HG03571 (cell line): ENCODE measurements at regions not wholly inside any gene's neighbourhood (a gene's known extent, or its start where the extent isn't known, plus 50 kb on each side); places are given as distances from the start of the nearest gene placed in this dataset.

Experiments
- ATAC-seq: cut with Tn5 transposase; IDR thresholded peaks from one replicate; pipeline ENCODE4 v1.9.1; 2021; ENCODE audit not compliant: unreplicated experiment

DNA sequence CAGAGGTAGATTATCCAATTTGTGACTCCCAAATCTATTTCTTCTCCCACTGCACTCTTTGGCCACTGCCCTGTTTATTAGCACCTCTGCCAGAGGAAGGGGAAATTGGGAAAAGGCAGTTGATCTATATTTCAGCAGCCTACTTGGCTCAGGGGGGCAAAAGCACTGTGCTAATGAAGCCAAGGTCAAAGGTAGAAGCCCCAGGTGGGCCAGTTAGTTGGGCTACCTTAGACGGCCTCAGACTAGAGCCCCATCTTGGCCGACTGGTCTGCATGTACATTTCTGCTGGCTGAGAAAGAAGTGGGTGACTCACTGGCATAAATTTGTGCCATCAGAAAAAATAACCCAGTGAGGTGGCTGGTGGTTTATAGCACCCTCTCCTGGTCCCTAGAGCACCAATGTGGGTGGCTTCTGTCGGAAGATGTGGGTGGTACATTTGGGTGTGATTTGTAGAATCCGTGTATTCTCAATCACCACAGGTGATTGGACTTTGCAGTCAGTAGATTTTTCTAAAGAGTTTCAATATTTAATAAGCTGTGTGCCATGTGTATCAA, 293.3 kb upstream of the MKI67 start:
- no peak for ATAC-seq

DNA sequence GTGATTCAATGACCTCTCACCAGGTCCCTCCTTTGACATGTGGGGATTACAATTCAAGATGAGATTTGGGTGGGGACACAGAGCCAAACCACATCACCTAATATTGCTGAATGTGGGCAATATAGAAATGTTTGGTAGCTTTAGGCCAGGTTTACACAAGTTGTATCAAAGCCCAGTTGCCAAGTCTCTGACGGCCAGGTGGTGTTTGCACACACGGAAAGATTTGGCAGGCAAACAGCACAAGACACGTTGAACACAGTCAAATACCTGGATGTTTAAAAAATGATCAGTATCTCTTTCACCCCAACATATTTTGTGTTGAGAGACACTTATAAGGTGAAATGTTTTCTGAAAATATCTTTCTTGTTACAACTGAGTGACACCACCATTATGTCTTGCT, 294.4 kb upstream of the MKI67 start:
- ATAC-seq = no peak

DNA sequence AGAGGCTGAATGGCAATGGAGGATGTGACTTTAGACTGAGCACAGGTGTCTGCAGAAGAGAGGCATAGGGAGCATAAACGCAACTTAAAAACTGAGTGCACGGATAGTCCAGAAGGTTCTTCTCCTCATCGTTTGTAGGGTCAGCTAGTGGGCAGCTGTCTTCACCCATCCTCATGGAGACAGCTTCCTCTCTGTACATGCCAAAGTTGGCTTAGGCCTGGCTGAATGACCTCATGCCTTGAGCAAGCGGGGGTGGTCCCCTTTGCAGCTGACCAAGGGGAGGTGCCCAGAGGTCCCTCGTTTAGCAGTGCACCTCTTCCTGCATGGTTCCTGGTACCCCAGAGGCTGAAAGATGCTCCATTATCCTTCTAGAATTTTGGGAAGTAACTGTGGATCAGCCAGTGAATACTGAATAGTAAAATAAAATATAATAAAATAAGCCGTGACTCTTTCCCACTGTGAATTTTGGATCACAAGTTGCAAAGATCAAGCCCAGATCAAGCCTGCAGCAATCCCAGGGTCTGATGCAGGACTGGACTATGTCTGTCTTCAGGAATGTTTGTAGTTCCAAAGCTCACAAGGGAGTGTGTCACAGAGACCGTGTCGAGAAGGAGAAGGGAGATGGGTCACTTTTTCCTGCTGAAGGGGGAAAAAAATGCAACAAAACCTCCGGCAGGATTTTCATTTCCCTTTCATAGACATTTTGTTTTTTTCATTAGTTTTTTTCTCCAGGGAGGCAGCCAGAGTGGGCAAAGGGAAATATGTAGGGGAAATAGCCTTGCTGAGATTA, 295.3 kb upstream of the MKI67 start:
- no peak for ATAC-seq

DNA sequence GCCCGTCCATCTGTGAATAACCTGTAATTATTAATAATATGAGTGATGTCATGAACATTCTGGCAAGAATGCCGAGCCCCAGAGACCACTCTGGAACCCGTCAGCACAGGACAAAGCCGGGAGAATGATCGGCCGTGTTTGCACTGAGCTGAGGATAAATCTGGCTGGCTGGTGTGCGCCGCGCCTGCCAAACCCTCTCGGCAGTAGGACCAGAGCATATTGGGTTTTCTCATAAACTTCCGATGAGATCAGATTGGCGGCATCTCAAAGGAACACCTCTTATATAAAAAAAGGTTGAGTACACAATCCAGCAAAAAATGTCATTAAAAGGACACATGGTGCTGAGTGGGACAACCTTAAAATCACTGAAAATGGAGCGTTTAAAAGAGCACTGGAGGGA, 296.0 kb upstream of the MKI67 start:
- no peak for ATAC-seq

DNA sequence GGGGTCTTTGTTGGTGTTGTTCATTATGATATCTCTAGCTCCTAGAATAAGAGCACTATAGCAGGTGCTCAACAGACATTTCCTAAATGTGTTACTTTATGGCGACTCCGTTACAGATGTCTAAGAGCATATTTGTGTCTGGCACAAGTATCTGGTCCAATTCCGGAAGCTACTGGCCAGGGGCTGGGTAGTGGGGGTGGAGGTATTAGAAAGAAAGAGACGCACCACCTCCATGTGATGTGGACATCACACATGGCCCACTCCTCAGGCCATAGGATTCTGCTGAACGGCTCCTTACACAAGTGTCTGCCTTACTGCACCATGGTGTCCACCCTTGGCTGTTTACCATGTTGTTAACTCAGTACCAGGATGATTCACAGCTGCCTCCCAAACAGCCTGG, 296.8 kb upstream of the MKI67 start:
- no peak for ATAC-seq

DNA sequence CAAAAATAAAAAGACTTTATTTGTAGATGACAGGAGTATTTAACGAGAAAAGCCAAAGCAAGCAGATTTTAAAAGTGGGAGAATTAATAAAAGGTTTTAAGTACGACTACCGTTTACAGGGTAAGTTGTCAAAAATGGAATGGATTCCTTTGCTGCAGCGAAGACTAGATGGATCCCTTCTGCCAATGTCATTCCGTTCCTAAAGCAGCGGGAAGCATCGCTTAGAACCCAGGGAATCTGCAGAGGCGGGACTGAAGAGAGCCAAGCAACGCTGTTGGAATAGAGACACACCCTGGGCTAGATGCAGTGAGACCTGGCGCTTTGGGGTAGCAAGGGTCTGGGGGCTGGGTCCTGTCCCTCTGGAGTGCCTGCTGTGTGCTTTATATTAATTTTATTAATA, 303.1 kb upstream of the MKI67 start:
- no peak for ATAC-seq

DNA sequence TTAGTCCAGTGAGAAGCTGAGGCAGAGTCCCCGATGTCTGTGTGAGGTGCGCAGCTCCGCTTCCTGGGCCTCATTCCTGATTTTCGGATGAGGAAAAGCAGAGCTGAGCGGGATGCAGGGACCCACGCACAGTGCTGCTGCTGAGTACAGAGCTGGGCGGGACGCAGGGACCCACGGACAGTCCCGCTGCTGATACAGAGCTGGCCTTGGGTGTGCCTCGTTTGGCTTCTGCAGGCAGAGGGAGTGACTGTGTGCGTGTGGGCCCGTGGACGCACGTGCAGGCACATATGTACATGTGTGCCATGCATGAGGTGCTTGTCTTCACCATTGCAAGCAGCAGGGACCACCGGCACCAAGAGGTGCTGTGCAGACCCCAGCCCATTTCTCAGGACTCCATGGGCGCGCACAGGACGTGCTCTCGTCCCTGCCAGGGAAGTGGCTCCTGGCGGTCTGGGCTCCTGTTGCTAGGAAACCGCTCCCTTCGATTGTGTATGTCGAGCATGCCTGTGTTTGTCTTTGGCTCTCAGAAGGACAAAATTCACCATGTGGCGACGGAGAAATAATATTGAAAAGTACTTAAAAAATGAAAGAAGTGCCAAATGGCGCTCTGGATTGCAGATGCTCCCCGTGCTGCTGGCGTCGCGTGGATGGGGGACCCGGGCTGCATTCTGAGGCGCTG, 303.8 kb upstream of the MKI67 start:
- no peak for ATAC-seq

DNA sequence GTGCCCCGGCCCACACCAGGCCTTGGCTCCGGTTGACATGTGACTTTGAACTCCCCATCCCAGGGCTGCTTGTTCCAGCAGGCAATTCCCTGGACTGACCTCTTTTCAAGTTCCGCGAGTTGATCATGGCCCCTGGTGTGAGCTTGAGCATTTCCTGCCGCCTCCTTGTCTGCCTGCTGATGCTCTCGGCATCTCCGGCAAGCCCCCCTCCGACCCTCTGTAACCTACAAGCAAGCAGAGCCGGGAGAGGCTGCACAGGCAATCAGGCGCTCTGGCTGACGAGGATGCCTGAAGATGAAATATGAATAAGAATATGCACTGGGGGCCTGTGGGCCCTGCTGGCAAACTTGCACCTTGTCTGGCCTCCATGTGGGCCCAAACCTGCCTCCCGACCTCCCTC, 304.9 kb upstream of the MKI67 start:
- ATAC-seq = no peak

DNA sequence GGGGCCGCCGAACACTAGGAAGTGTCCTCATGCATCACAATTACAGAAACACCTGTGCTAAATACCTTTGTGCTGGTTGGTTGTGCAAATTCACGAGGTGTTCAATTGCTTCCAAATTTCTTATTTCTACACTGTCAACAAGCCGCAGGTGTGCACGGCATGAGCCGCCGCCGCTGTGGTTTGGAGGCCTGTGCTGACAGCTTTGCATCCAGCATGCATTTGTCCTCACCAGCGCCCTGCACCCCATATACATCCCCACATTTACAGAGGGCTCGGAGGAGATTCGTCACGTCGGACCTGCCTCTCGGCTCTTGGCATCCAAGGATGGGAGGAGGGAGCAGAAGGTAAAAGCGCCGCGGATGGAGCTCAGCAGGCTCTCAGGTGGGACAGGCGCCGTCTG, 305.3 kb upstream of the MKI67 start:
- ATAC-seq = no peak

DNA sequence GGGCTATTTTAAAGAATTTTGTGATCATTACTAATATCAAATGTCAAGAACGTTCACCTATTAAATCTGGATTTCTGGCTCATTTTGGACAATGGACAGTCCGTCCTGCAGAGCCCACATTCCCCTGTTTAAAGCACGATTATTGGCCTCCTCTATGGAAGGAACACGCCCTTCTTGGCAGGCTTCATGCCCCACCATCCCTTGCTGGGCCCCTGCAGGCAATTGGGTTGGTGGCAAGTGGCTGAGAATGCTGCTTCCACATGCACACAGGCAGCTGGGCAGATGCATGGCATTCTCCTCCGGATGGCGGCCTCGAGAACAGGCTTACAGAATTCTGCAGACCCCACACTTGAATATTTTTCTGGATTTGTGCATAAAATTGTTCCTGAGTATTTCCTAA, 305.8 kb upstream of the MKI67 start:
- ATAC-seq = no peak

DNA sequence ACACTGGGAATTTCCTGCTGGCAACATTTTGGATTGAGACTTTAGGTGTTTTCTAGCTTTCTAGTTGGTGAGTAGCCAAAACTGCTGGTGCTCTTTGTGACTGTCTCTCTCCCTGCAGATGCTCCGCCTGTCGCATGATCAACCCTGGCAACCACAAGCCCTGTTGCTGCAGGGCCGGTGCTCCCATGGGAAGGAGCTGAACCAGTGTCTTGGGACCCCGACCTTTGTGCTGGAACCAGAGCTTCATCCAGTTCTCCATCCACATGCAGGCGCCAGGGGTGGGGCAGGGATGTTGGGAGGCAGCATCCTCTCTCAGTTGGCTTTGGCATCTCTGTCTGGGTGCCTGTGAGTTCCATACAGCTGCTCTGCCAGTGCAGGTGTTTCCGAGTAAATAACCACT, 306.2 kb upstream of the MKI67 start:
- ATAC-seq = no peak

DNA sequence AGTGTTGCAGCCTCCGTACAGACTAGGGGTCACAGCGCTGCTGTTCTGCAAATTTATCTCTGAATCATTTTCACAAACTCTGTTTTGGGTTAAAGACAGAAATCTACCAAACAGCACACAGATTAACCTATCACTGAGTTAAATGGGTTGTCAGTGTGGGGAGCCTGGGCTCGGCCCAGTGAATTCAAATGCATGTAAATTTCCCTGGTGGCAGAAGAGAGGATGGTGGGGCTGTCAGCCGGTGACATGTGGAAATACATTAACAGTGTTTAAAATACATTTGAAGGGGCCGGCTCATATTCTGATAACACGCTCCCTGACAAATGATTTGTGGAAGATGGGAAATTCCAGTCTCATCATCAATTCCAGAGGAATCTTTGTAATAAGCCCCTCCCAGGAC, 309.6 kb upstream of the MKI67 start:
- no peak for ATAC-seq

DNA sequence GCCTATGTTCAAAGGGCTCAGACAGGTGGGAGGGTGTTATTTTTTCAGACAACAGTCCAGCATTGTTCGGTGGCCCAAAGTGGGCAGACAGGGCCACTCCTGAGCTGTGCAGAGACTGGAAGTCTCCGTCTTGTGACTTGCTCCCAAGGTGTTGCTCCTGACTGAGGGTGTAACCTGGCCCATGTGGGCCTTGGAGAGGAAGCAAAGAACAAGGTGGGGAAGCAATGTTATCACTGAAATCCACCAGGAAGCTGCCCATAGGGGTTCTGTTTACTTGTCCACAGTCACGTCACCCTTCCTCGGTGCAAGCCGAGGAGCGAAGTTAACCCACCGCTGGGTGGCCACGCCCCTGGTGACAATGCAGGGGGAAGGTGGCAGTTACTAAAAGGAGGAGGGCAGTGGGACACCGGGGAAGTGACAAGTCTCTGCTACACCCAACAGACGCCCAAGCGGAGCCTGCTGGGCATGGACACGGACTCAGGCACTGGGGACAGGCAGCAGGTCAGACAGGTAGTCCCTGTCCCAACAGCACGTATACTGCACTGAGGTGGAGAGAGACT, 311.6 kb upstream of the MKI67 start:
- no peak for ATAC-seq

DNA sequence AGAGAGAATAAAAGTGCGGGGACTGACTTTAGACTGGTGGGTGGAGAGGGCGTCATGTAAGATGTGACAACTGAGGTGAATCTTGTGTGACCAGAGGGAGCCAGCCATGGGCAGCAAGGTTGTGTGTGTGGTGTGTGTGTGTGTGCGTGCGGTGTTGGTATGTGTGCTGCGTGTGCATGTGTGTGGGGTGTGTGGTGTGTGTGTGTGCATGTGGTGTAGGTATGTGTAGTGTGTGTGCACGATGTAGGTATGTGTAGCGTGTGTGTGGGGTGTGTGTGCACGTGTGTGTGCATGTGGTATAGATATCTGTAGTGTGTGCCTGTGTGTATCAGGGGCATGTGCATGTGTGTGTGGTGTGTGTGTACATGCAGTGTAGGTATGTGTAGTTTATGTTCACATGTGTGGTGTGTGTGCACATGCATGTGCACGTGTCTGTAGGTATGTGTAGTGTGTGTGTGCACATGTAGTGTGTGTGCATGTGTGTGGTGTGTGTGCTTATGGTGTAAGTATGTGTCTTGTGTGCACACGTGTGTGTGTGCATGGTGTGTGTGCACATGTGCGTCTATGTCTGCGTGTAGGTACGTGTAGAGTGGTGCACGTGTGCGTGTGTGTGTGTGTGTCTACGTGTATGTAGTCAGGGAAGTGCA, 312.3 kb upstream of the MKI67 start:
- no peak for ATAC-seq

DNA sequence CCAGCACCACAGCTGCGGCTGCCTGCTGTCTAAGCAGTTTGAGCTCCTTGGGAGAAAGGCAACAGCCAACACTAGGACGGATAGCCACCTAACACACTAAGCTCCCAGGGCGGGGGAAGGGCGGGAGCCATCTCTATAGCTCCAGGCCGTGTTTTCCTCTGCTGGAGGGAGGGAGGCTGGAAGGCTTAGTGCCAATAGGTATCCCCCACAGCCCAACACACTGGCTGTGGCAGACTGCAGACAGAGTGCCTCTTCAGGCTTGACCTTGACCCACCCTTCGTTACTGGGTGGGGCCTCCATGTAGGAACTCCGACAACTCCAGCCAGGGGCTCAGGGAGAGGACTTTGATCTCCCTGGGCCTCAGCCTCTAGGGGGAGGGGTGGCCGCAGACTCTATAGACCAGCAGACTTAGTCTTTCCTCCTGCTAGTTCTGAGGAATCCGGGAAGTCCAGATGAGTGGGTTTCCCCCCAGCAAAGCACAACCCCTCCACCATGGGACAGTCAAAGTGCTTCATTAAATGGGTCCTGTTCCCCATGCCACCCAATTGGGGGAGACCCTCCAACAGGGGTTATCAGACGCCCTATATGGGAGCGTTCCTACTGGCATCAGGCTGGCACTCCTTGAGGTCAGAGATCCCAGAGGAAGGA, 314.4 kb upstream of the MKI67 start:
- ATAC-seq = no peak

DNA sequence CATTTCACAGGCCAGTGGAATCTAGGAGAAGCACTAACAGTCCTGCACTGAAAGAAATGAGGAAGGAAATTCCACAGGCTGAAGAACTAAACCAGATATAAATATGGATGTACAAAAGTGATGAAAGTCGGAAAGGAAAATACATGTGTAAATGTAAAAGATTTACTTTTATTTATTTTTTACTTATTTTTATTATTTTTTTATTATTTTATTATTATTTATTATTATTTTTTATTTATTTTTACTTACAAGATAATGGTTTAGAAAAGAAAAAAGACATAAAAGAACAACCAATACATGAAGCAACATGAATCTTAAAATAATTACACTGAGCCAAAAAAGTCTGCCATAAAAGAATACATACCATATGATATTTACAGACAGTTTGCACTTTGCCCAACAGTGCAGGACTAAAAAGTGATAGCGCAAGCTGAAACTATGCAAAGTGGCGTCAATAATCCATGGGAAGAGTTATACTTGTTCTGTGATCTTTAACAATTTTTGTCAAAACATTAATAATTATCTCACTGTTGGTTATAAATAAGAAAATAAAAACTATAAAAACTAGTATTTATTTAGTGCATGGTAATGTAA, 317.8 kb upstream of the MKI67 start:
- ATAC-seq = no peak

DNA sequence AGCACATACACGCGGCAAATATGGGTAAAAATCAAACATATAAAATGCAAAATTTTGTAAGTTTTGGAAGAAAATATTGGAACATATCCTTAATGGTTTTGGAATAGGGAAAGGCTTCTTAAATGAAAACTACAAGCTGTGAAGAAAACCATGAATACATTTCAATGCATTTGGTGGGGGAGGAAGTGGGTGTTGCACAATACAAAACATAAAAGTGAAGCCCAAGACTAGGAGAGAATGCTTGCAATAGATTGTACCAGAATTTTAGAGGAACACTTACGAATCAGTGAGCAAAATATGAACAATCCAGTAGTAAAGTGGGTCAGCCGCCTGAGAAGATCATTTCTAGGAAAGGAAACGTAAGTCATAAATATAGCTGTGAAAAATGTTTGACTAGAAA, 322.6 kb upstream of the MKI67 start:
- no peak for ATAC-seq

DNA sequence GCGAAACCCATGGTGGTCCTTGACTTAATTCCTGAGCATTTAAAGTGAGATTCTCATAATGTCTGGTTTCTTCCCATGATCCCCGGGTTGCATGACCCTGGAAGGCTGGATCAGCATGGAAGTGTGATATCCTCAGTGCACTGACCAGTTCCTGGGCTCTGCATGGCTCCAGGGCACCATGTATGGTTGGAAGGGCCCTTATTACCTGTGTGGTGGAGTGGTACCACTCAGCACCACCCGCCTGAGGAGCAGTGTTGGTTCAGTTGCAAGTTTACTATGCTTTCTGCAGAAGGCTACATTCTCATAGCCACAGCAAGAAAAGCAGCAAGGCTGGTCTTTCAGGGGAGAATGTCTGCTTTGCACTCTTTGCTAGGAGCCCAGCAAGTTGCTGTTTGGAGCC, 325.7 kb upstream of the MKI67 start:
- no peak for ATAC-seq

DNA sequence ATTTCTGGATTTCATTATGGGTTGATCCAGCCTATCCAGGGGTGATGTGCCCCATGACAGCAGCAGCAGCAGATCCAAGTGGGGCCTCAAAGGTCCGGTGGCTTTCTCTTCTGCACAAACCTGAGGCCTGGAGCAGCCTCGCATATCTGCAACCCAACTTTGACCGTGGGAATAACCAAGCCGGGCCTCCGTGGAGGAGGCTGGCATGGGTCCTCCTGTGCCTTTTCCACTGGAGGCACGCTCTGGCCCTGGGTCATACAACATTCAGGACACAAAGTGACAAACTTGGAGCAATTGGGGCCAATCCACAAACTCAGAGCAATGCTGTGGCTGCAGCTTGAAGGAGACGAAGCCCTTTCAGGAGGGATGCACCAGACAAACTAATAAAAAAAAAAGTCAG, 330.0 kb upstream of the MKI67 start:
- no peak for ATAC-seq

DNA sequence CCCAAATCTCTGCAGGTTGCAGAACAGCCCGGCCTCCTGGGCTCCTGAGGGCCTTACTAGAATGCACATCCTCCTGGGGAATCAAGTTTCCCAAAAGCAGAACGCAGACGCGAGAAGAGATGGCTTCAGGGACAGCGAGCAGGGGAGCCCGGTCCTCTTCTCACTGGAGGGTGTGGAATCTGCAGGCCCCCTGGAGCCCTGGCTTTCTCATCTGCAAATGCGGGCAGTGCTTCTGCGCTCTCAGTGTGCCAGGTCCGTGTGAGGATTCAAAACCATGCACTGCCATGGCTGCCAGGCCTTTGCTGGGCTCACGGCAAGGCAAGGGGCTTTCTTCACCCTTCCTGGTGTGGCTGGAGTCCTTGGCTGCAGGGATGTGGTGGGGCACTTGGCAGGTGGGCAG, 330.9 kb upstream of the MKI67 start:
- ATAC-seq = no peak

DNA sequence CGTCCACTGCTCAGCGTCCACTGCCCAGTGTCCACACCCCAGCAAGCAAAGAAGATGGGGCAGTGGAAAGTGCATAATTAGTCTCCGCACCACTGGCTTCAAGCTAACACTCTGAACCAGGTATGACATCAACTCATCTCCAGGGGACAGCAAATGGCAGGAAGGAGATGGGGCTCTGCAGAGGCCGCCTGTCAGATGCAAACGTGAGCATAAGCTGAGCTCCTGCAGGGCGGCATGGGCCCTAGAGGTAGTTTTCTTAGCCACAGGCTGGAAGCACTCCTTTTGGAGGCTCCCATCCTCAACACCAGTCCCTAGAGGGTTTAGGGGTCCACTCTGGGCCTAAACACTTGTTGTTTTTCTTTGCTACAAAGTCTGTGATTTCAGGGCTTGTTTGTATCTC, 335.8 kb upstream of the MKI67 start:
- ATAC-seq = no peak
